Uterus (tissue), 2 donors: ENCODE measurements at regions not wholly inside any gene's neighbourhood (a gene's known extent, or its start where the extent isn't known, plus 50 kb on each side); places are given as distances from the start of the nearest gene placed in this dataset.

Source experiments
- POLR2A ChIP-seq, 2 donors: fragments of 450-650 bp; IDR thresholded peaks; one replicate each; pipeline ENCODE4 v1.6.1; 2016; ENCODE audit warnings: antibody characterized with exemption in 2 of 2, mild to moderate bottlenecking in 1 of 2, moderate library complexity in 1 of 2
- TF ChIP-seq, protein P1 (sequence below), 4 experiments: fragments of 200-600 bp in 2 of 4; fragments of 450-650 bp in 2 of 4; sonication (generic) in 2 of 4; IDR thresholded peaks; one replicate each; pipeline ENCODE4 v1.5.1; 2016 to 2019; ENCODE audit warnings: antibody characterized with exemption in 4 of 4, mild to moderate bottlenecking in 2 of 4, moderate library complexity in 1 of 4

DNA sequence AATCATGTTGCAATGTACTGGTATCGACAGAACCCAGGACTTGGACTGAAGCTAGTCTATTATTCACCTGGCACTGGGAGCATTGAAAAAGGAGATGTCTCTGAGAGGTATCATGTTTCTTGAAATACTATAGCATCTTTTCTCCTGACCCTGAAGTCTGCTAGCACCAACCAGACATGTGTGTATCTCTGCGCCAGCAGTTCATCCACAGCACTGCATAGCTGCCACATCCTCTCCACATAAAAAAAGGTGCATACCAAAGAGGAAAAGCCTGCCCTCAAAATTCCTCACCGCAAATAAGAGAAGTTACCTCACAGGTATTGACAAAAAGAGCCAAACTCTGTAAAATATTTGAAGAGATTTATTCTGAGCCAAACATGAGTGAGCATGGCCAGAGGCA, 99.5 kb upstream of the PRSS3 start:
- TF ChIP-seq, protein P1, sequence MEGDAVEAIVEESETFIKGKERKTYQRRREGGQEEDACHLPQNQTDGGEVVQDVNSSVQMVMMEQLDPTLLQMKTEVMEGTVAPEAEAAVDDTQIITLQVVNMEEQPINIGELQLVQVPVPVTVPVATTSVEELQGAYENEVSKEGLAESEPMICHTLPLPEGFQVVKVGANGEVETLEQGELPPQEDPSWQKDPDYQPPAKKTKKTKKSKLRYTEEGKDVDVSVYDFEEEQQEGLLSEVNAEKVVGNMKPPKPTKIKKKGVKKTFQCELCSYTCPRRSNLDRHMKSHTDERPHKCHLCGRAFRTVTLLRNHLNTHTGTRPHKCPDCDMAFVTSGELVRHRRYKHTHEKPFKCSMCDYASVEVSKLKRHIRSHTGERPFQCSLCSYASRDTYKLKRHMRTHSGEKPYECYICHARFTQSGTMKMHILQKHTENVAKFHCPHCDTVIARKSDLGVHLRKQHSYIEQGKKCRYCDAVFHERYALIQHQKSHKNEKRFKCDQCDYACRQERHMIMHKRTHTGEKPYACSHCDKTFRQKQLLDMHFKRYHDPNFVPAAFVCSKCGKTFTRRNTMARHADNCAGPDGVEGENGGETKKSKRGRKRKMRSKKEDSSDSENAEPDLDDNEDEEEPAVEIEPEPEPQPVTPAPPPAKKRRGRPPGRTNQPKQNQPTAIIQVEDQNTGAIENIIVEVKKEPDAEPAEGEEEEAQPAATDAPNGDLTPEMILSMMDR (IDR thresholded peaks at IDR 0.05) = no peak
- TF ChIP-seq POLR2A (IDR thresholded peaks at IDR 0.05) = no peak
